ENCODE measurements at regions not wholly inside any gene's neighbourhood (a gene's known extent, or its start where the extent isn't known, plus 50 kb on each side); places are given as distances from the start of the nearest gene placed in this dataset.

DNA sequence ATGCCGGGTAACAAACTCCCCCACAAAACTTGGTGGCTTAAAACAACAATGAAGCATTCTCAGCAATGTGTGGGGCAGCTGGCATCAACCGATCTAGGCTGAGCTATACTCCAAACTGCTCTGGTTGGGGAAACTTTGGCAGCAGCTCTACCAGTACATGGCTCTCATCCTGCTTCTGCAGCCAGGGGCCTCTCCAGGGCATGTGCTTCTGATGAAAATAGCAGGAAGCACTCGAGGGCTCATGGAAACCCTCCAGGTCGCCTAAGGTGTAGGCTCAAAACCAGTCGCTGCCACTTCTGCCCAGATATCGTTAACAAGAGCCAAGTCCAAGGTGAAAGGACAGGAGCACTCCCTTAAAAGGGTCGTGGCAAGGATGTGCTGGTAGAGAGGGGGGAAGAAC, 134.1 kb downstream of the TEX36 start:
- TF ChIP-seq POLR2A (IDR thresholded peaks at IDR 0.05; ENCODE audit: low read length) (no peak), GATA1 (IDR thresholded peaks at IDR 0.05; ENCODE audit: low read depth, low read length) (no peak)

Data from erythroblast (primary cell).